ENCODE measurements at regions not wholly inside any gene's neighbourhood (a gene's known extent, or its start where the extent isn't known, plus 50 kb on each side); places are given as distances from the start of the nearest gene placed in this dataset.

- TF ChIP-seq, protein P1, sequence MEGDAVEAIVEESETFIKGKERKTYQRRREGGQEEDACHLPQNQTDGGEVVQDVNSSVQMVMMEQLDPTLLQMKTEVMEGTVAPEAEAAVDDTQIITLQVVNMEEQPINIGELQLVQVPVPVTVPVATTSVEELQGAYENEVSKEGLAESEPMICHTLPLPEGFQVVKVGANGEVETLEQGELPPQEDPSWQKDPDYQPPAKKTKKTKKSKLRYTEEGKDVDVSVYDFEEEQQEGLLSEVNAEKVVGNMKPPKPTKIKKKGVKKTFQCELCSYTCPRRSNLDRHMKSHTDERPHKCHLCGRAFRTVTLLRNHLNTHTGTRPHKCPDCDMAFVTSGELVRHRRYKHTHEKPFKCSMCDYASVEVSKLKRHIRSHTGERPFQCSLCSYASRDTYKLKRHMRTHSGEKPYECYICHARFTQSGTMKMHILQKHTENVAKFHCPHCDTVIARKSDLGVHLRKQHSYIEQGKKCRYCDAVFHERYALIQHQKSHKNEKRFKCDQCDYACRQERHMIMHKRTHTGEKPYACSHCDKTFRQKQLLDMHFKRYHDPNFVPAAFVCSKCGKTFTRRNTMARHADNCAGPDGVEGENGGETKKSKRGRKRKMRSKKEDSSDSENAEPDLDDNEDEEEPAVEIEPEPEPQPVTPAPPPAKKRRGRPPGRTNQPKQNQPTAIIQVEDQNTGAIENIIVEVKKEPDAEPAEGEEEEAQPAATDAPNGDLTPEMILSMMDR (IDR thresholded peaks at IDR 0.05): no peak
- TF ChIP-seq POLR2A (IDR thresholded peaks at IDR 0.05) (no peak), POLR2AphosphoS5 (IDR thresholded peaks at IDR 0.05) (no peak), EP300 (IDR thresholded peaks at IDR 0.05) (no peak)
These were observed 77.5 kb upstream of the UNC5A start for GRCh38 chr5:176732736-176733405.
